PC-3 (cell line): ENCODE measurements at regions not wholly inside any gene's neighbourhood (a gene's known extent, or its start where the extent isn't known, plus 50 kb on each side); places are given as distances from the start of the nearest gene placed in this dataset.
"Not testable (repeated sequence)": the region's sequence is repeated elsewhere in the genome, so short reads cannot be mapped to it uniquely, and the experiment has no call there.

Experiments used
- ATAC-seq: fragments of 200-7000 bp; cut with Tn5 transposase; 2 replicates; pipeline ENCODE4 v1.9.1; 2020; ENCODE audit warnings: mild to moderate bottlenecking, moderate library complexity
- BruUV-seq: library from RNA; stranded (reverse); fragments of 400-500 nt; replicated peaks from 2 replicates; lab custom pipeline; 2021; lab: Mats Ljungman, UMichigan
- CTCF ChIA-PET: fragments of 300-600 bp; sonication (Branson Sonifier 250); formaldehyde crosslinking; loops from one replicate; lab custom pipeline; 2022; ENCODE audit warnings: antibody characterized with exemption; lab: Charles Lee
- POLR2A ChIA-PET: fragments of 300-600 bp; sonication (Branson Sonifier 250); formaldehyde crosslinking; loops from one replicate; lab custom pipeline; 2022; ENCODE audit warnings: antibody characterized with exemption; ENCODE audit not compliant: unreplicated experiment; lab: Charles Lee
- DNase-seq: peaks from one replicate; pipeline ENCODE4 v3.0.0-alpha.2; 2015
- H2AFZ ChIP-seq: fragments of 300-600 bp; sonication (generic); 2 replicates; pipeline ENCODE4 v1.6.0; 2016; ENCODE audit warnings: antibody characterized with exemption, low read length
- H3F3A ChIP-seq: fragments of 300-600 bp; sonication (generic); one replicate; pipeline ENCODE4 v1.6.0; 2017; ENCODE audit warnings: antibody characterized with exemption, low read length, control low read depth, mild to moderate bottlenecking; ENCODE audit not compliant: unreplicated experiment
- H3K27ac ChIP-seq: fragments of 300-600 bp; sonication (generic); 2 replicates; pipeline ENCODE4 v1.5.1; 2016; ENCODE audit warnings: mild to moderate bottlenecking, low read length
- H3K27me3 ChIP-seq: fragments of 300-600 bp; sonication (generic); 2 replicates; pipeline ENCODE4 v1.6.1; 2016; ENCODE audit warnings: low read length, mixed read lengths
- H3K36me3 ChIP-seq: fragments of 300-600 bp; sonication (generic); 2 replicates; pipeline ENCODE4 v1.6.1; 2016; ENCODE audit warnings: low read depth, mixed run types, low read length, mixed read lengths
- H3K4me1 ChIP-seq: fragments of 300-600 bp; sonication (generic); 2 replicates; pipeline ENCODE4 v1.5.1; 2016; ENCODE audit warnings: low read length; ENCODE audit not compliant: insufficient read depth
- H3K4me2 ChIP-seq: fragments of 300-600 bp; sonication (generic); 2 replicates; pipeline ENCODE4 v1.6.0; 2016; ENCODE audit warnings: low read length
- H3K4me3 ChIP-seq: fragments of 300-600 bp; sonication (generic); 2 replicates; pipeline ENCODE4 v1.5.1; 2016; ENCODE audit warnings: mild to moderate bottlenecking, low read length, mixed read lengths
- H3K79me2 ChIP-seq: fragments of 300-600 bp; sonication (generic); 2 replicates; pipeline ENCODE4 v1.6.1; 2017; ENCODE audit warnings: low read length, mixed read lengths
- H3K9ac ChIP-seq: fragments of 300-600 bp; sonication (generic); 2 replicates; pipeline ENCODE4 v1.6.0; 2016; ENCODE audit warnings: mild to moderate bottlenecking, low read length
- H3K9me2 ChIP-seq: fragments of 300-600 bp; sonication (generic); replicated peaks from 2 replicates; pipeline ENCODE4 v1.6.1; 2016; ENCODE audit warnings: mixed run types, low read length, mixed read lengths
- H3K9me3 ChIP-seq: fragments of 300-600 bp; sonication (generic); 2 replicates; pipeline ENCODE4 v1.6.1; 2016; ENCODE audit warnings: low read length, mixed read lengths
- H4K20me1 ChIP-seq: fragments of 300-600 bp; sonication (generic); 2 replicates; pipeline ENCODE4 v1.6.1; 2016; ENCODE audit warnings: low read length, mixed read lengths
- EZH2 ChIP-seq: fragments of 300-600 bp; sonication (generic); IDR thresholded peaks from one replicate; pipeline ENCODE4 v1.6.1; 2017; ENCODE audit warnings: antibody characterized with exemption, mild to moderate bottlenecking, low read length; ENCODE audit not compliant: unreplicated experiment
- EZH2phosphoT487 ChIP-seq: fragments of 300-600 bp; sonication (generic); IDR thresholded peaks from 2 replicates; pipeline ENCODE4 v1.6.1; 2018; ENCODE audit warnings: mild to moderate bottlenecking, antibody characterized with exemption, low read length, borderline replicate concordance
- intact Hi-C: fragments of 100-400 bp; cut with micrococcal nuclease; formaldehyde crosslinking; loops from 2 replicates; pipeline ENCODE4 v1.9.0; 2023
- TF ChIP-seq, protein P1 (sequence below): fragments of 300-600 bp; sonication (generic); conservative IDR thresholded peaks from 2 replicates; pipeline ENCODE4 v1.5.1; 2017; ENCODE audit warnings: antibody characterized with exemption, low read depth, mild to moderate bottlenecking, low read length

DNA sequence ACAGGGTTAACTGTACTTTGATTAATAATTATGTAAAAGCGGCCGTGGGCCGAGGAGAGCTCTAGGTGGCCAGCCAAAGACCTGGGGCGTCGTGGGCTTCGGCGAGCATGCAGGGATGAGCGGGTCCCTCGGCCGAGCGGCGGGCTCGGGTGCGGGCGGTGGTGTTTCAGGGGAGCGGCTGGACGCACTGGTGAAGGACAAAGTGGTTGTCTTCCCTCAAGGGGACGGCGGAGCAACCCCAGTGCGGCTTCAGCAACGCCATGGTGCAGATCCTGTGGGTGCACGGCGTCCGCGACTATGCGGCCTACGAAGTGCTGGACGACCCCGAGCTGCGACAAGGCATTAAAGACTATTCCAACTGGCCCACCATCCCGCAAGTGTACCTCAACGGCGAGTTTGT lies 103.0 kb upstream of the C1GALT1C1 start:
- POLR2A ChIA-PET = interaction anchor here (0.6 kb wide), 2 partner anchors 61 to 72 kb away, joined by 3 to 4 read pairs; no protein-coding TSS in a partner anchor
- H3K27ac ChIP-seq = peak overlapping the region; percentile 99

DNA sequence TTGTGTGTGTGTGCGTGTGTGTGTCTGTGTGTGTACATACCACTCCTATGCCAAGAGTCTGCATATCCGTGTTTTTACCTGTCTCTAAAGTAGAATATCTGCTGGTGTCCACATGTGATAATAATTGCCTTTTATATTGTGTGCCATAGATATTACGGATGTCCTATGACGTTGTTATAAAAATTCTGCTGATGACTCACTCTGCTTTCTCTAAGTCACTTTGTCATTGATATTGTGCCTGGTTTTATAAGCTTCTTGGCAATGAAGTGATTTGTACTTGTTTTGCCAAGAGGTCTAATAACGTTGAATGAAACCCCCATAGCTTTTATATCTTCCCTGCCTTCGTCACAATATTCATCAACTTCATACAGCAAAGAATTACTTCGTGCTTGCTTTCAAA lies 102.6 kb upstream of the C1GALT1C1 start:
- H2AFZ ChIP-seq = no peak overlapping the region
- no peak for ATAC-seq
- H3K79me2 ChIP-seq = no peaks in the 10 kb centered on the region
- ChIA-PET POLR2A (interaction anchor here (0.6 kb wide), 2 partner anchors 60 to 72 kb away, joined by 3 to 4 read pairs; no protein-coding TSS in a partner anchor), CTCF (no interaction called here)
- peak overlapping the region; percentile 25 for H3K4me2 ChIP-seq
- no peaks in the 10 kb centered on the region for H3K9me2 ChIP-seq
- no peaks in the 10 kb centered on the region for H3K9me3 ChIP-seq
- peaks cover 51% of the 10 kb centered on the region for H3K4me1 ChIP-seq
- TF ChIP-seq, protein P1, sequence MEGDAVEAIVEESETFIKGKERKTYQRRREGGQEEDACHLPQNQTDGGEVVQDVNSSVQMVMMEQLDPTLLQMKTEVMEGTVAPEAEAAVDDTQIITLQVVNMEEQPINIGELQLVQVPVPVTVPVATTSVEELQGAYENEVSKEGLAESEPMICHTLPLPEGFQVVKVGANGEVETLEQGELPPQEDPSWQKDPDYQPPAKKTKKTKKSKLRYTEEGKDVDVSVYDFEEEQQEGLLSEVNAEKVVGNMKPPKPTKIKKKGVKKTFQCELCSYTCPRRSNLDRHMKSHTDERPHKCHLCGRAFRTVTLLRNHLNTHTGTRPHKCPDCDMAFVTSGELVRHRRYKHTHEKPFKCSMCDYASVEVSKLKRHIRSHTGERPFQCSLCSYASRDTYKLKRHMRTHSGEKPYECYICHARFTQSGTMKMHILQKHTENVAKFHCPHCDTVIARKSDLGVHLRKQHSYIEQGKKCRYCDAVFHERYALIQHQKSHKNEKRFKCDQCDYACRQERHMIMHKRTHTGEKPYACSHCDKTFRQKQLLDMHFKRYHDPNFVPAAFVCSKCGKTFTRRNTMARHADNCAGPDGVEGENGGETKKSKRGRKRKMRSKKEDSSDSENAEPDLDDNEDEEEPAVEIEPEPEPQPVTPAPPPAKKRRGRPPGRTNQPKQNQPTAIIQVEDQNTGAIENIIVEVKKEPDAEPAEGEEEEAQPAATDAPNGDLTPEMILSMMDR = no peak
- TF ChIP-seq EZH2phosphoT487 (no peak), EZH2 (no peak)
- peak; percentile 73 for DNase-seq
- intact Hi-C loops = no loop called here
- H4K20me1 ChIP-seq = no peaks in the 10 kb centered on the region
- H3K36me3 ChIP-seq = no peaks in the 10 kb centered on the region
- BruUV-seq = no TSS peak
- no peak overlapping the region for H3K4me3 ChIP-seq
- H3K9ac ChIP-seq = peak overlapping the region; percentile 73
- no peaks in the 10 kb centered on the region for H3F3A ChIP-seq
- no peaks in the 10 kb centered on the region for H3K27me3 ChIP-seq
- peak overlapping the region; percentile 99 for H3K27ac ChIP-seq

More for the DNA sequence above, 103.0 kb upstream of the C1GALT1C1 start:
- Histone ChIP-seq H3K9me2 (no peaks in the 10 kb centered on the region), H3K4me3 (no peak overlapping the region), H4K20me1 (no peaks in the 10 kb centered on the region), H3F3A (no peaks in the 10 kb centered on the region), H3K9ac (peak overlapping the region; percentile 73), H3K9me3 (no peaks in the 10 kb centered on the region), H2AFZ (no peak overlapping the region), H3K27me3 (no peaks in the 10 kb centered on the region), H3K79me2 (no peaks in the 10 kb centered on the region), H3K4me2 (peak overlapping the region; percentile 25; the same call in 1 of the 2 replicates), H3K4me1 (peaks cover 55% of the 10 kb centered on the region), H3K36me3 (no peaks in the 10 kb centered on the region)
- TF ChIP-seq, protein P1 = no peak
- TF ChIP-seq EZH2phosphoT487 (no peak), EZH2 (no peak)
- ATAC-seq = no peak
- intact Hi-C loops = no loop called here
- DNase-seq = no peak
- CTCF ChIA-PET = no interaction called here
- BruUV-seq = no TSS peak

DNA sequence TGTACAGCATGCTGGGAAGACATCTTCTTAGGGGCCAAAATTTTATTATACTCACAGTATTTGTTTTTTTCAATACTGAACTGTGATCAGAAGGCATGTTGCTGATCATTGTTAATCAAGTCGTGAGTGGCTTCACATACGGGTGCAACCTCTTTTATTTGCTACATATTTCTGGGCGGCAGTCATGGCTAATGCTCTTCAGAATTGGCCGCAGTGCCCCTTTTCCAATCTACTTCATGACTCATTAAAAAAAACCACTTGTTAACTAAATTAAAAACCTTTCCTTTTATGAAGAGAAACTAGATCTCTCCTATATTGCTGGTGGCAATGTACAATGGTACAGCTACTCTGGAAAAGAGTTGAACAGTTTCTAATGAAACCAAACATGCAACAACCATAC lies 101.5 kb upstream of the C1GALT1C1 start:
- Histone ChIP-seq H3K36me3 (no peaks in the 10 kb centered on the region), H3K4me2 (no peak overlapping the region), H2AFZ (no peak overlapping the region), H3K9me3 (no peaks in the 10 kb centered on the region), H3F3A (no peaks in the 10 kb centered on the region), H3K4me1 (peaks cover 40% of the 10 kb centered on the region), H3K9me2 (no peaks in the 10 kb centered on the region), H3K27me3 (no peaks in the 10 kb centered on the region), H4K20me1 (no peaks in the 10 kb centered on the region), H3K9ac (peak overlapping the region; percentile 73; the same call in 1 of the 2 replicates), H3K79me2 (no peaks in the 10 kb centered on the region), H3K27ac (peak overlapping the region; percentile 99), H3K4me3 (no peak overlapping the region)
- ChIA-PET POLR2A (no interaction called here), CTCF (no interaction called here)
- ATAC-seq (no peak), DNase-seq (no peak)
- TF ChIP-seq, protein P1 = no peak
- no peak for TF ChIP-seq EZH2phosphoT487
- no peak for TF ChIP-seq EZH2
- intact Hi-C loops = no loop called here
- no TSS peak for BruUV-seq

DNA sequence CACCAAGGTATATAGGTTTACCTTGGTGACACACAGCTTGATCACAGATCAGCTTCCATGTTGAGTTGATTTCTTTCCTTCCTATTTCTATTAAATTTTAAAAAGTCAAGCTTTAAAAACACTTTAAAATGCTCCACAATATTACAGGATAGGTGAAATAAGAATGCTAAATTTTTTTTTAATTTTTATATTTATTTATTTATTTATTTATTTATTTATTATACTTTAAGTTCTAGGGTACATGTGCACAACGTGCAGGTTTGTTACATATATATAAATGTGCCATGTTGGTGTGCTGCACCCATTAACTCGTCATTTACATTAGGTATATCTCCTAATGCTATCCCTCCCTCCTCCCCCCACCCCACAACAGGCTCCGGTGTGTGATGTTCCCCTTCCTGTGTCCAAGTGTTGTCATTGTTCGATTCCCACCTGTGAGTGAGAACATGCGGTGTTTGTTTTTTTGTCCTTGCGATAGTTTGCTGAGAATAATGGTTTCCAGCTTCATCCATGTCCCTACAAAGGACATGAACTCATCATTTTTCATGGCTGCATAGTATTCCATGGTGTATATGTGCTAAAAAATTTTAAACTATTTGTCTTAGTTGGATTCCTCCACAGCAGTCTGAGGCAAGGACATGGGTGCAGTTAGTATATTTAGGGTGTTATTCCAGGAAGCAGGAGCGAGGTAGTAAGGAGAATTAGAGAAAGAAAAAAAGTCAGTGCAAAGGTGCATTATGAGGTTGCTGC lies 99.8 kb upstream of the C1GALT1C1 start:
- DNase-seq, H3K4me3 ChIP-seq, H3K9me3 ChIP-seq, H3F3A ChIP-seq, H2AFZ ChIP-seq, BruUV-seq, H3K27me3 ChIP-seq, H3K79me2 ChIP-seq, H3K9ac ChIP-seq, H3K36me3 ChIP-seq, intact Hi-C loops, H3K4me2 ChIP-seq, ATAC-seq, H3K27ac ChIP-seq, CTCF ChIA-PET, POLR2A ChIA-PET, H4K20me1 ChIP-seq, H3K9me2 ChIP-seq: not testable (repeated sequence)
- H3K4me1 ChIP-seq = peaks cover 26% of the 10 kb centered on the region
